ENCODE measurements at regions not wholly inside any gene's neighbourhood (a gene's known extent, or its start where the extent isn't known, plus 50 kb on each side); places are given as distances from the start of the nearest gene placed in this dataset.

DNA sequence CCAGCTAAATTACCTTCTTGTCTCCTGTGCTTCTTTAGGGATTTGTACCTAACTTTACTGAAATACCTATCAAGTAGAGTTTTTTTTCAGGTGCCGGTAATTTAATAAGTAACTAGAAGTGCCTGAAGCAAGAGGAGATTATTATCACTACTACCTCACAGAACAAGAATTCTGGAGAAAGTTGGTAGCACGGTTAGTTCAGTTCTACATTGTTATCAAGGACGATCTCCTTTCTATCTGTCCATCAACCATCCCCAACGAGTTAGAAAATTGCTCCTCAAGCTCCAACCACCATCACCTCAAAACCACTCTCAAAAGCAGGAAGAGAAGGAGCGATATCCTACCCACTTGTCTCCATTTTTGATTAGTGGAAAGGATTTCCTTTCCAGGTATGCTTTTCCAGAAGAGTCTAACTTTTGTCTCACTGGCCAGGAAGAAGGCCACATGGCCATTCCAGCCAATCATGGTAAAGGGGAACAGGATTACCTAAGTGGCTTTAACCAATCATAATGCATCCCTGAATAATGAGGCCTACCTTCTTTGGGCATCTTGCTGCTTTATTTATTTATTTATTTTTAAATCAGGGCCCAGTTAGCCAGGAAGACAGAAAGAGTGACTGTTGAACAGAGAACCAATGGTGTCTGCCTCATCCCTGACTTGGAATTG lies 265.2 kb downstream of the SNX13 start:
- no peak for TF ChIP-seq POLR2AphosphoS5 (IDR thresholded peaks at IDR 0.05; ENCODE audit: insufficient read depth in 1 of 2, low read depth in 1 of 2)
- TF ChIP-seq POLR2A (IDR thresholded peaks at IDR 0.05), result no peak
- TF ChIP-seq, protein P1, sequence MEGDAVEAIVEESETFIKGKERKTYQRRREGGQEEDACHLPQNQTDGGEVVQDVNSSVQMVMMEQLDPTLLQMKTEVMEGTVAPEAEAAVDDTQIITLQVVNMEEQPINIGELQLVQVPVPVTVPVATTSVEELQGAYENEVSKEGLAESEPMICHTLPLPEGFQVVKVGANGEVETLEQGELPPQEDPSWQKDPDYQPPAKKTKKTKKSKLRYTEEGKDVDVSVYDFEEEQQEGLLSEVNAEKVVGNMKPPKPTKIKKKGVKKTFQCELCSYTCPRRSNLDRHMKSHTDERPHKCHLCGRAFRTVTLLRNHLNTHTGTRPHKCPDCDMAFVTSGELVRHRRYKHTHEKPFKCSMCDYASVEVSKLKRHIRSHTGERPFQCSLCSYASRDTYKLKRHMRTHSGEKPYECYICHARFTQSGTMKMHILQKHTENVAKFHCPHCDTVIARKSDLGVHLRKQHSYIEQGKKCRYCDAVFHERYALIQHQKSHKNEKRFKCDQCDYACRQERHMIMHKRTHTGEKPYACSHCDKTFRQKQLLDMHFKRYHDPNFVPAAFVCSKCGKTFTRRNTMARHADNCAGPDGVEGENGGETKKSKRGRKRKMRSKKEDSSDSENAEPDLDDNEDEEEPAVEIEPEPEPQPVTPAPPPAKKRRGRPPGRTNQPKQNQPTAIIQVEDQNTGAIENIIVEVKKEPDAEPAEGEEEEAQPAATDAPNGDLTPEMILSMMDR (IDR thresholded peaks at IDR 0.05), result no peak

Measured in vagina (tissue), 2 donors.